ENCODE measurements at regions not wholly inside any gene's neighbourhood (a gene's known extent, or its start where the extent isn't known, plus 50 kb on each side); places are given as distances from the start of the nearest gene placed in this dataset.

GRCh38 chr4:10958226-10958856 lies 273.8 kb upstream of the CLNK start:
- Histone ChIP-seq H3K4me1 (ENCODE audit: control insufficient read depth in 1 of 2, insufficient read depth in 2 of 2, low read length in 2 of 2) (peaks cover 2 to 3% of the 10 kb centered on the region in 2 experiments), H3K27ac (ENCODE audit: low read depth, low read length) (no peak overlapping the region), H2BK5ac (ENCODE audit: low read depth, low read length, poor library complexity) (no peak overlapping the region), H3K14ac (ENCODE audit: low read length) (no peak overlapping the region), H4K91ac (ENCODE audit: low read depth, low read length) (no peak overlapping the region), H2BK120ac (ENCODE audit: insufficient read depth, low read length, poor library complexity) (no peak overlapping the region), H4K8ac (ENCODE audit: low read depth, low read length) (no peak overlapping the region), H3K9ac (ENCODE audit: low read length) (no peak overlapping the region), H3K27me3 (ENCODE audit: insufficient read depth, low read length) (no peaks in the 10 kb centered on the region), H3K4ac (ENCODE audit: low read depth, low read length) (no peak overlapping the region), H3K4me3 (ENCODE audit: low read depth, low read length) (no peak overlapping the region), H3K23ac (ENCODE audit: low read length) (no peak overlapping the region), H3K79me2 (ENCODE audit: control insufficient read depth, insufficient read depth, low read length, poor library complexity) (no peaks in the 10 kb centered on the region), H2AK5ac (ENCODE audit: low read length) (no peak overlapping the region), H3K4me2 (ENCODE audit: low read length) (no peak overlapping the region), H3K79me1 (ENCODE audit: low read length) (no peaks in the 10 kb centered on the region), H4K12ac (ENCODE audit: low read depth, low read length) (no peak overlapping the region), H2BK12ac (ENCODE audit: low read length) (no peak overlapping the region), H3K9me3 (ENCODE audit: insufficient read depth, low read depth, low read length) (no peaks in the 10 kb centered on the region), H3K36me3 (ENCODE audit: control insufficient read depth in 1 of 2, insufficient read depth in 2 of 2, low read length in 2 of 2) (no peaks in the 10 kb centered on the region), H3K18ac (ENCODE audit: low read length) (no peak overlapping the region), H2AFZ (ENCODE audit: insufficient read depth, low read length, poor library complexity) (no peak overlapping the region)
- WGBS (ENCODE audit: extremely low coverage, insufficient coverage, insufficient read length) = no CpG with 5 or more reads among the region's 5 CpGs
- no peak for DNase-seq

- Histone ChIP-seq H2AFZ (ENCODE audit: insufficient read depth, low read length, poor library complexity) (no peak overlapping the region), H4K91ac (ENCODE audit: low read depth, low read length) (no peak overlapping the region), H4K12ac (ENCODE audit: low read depth, low read length) (no peak overlapping the region), H3K14ac (ENCODE audit: low read length) (no peak overlapping the region), H3K4me1 (ENCODE audit: control insufficient read depth in 1 of 2, insufficient read depth in 2 of 2, low read length in 2 of 2) (peaks cover 2 to 3% of the 10 kb centered on the region in 2 experiments), H2BK12ac (ENCODE audit: low read length) (no peak overlapping the region), H3K4me2 (ENCODE audit: low read length) (no peak overlapping the region), H3K4ac (ENCODE audit: low read depth, low read length) (no peak overlapping the region), H3K4me3 (ENCODE audit: low read depth, low read length) (no peak overlapping the region), H3K23ac (ENCODE audit: low read length) (no peak overlapping the region), H2AK5ac (ENCODE audit: low read length) (no peak overlapping the region), H3K79me1 (ENCODE audit: low read length) (no peaks in the 10 kb centered on the region), H3K27ac (ENCODE audit: low read depth, low read length) (no peak overlapping the region), H2BK5ac (ENCODE audit: low read depth, low read length, poor library complexity) (no peak overlapping the region), H4K8ac (ENCODE audit: low read depth, low read length) (no peak overlapping the region), H3K9ac (ENCODE audit: low read length) (no peak overlapping the region), H3K18ac (ENCODE audit: low read length) (no peak overlapping the region), H3K27me3 (ENCODE audit: insufficient read depth, low read length) (no peaks in the 10 kb centered on the region), H3K36me3 (ENCODE audit: control insufficient read depth in 1 of 2, insufficient read depth in 2 of 2, low read length in 2 of 2) (no peaks in the 10 kb centered on the region), H3K79me2 (ENCODE audit: control insufficient read depth, insufficient read depth, low read length, poor library complexity) (no peaks in the 10 kb centered on the region), H3K9me3 (ENCODE audit: insufficient read depth, low read depth, low read length) (peaks cover 2% of the 10 kb centered on the region), H2BK120ac (ENCODE audit: insufficient read depth, low read length, poor library complexity) (no peak overlapping the region)
- WGBS (ENCODE audit: extremely low coverage, insufficient coverage, insufficient read length) = no CpG with 5 or more reads among the region's 2 CpGs
- DNase-seq = peak in 1 of 2 donors; percentile 40
Measured at GRCh38 chr4:10951306-10951705, 266.7 kb upstream of the CLNK start.

- Histone ChIP-seq H3K27ac (ENCODE audit: low read depth, low read length) (no peak overlapping the region), H2AK5ac (ENCODE audit: low read length) (no peak overlapping the region), H3K23ac (ENCODE audit: low read length) (no peak overlapping the region), H3K14ac (ENCODE audit: low read length) (no peak overlapping the region), H3K79me2 (ENCODE audit: control insufficient read depth, insufficient read depth, low read length, poor library complexity) (no peaks in the 10 kb centered on the region), H3K27me3 (ENCODE audit: insufficient read depth, low read length) (no peaks in the 10 kb centered on the region), H3K4me1 (ENCODE audit: control insufficient read depth in 1 of 2, insufficient read depth in 2 of 2, low read length in 2 of 2) (peaks cover 0 to 3% of the 10 kb centered on the region in 2 experiments), H4K91ac (ENCODE audit: low read depth, low read length) (no peak overlapping the region), H2AFZ (ENCODE audit: insufficient read depth, low read length, poor library complexity) (no peak overlapping the region), H3K9me3 (ENCODE audit: insufficient read depth, low read depth, low read length) (peaks cover 2% of the 10 kb centered on the region), H4K12ac (ENCODE audit: low read depth, low read length) (no peak overlapping the region), H3K4me2 (ENCODE audit: low read length) (no peak overlapping the region), H2BK12ac (ENCODE audit: low read length) (no peak overlapping the region), H3K18ac (ENCODE audit: low read length) (no peak overlapping the region), H3K9ac (ENCODE audit: low read length) (no peak overlapping the region), H2BK120ac (ENCODE audit: insufficient read depth, low read length, poor library complexity) (no peak overlapping the region), H3K36me3 (ENCODE audit: control insufficient read depth in 1 of 2, insufficient read depth in 2 of 2, low read length in 2 of 2) (no peaks in the 10 kb centered on the region), H4K8ac (ENCODE audit: low read depth, low read length) (no peak overlapping the region), H3K79me1 (ENCODE audit: low read length) (no peaks in the 10 kb centered on the region), H2BK5ac (ENCODE audit: low read depth, low read length, poor library complexity) (no peak overlapping the region), H3K4me3 (ENCODE audit: low read depth, low read length) (no peak overlapping the region), H3K4ac (ENCODE audit: low read depth, low read length) (no peak overlapping the region)
- DNase-seq = peak; percentile 60 to 87
- no CpG with 5 or more reads among the region's 6 CpGs for WGBS (ENCODE audit: extremely low coverage, insufficient coverage, insufficient read length)
Measured at GRCh38 chr4:10949039-10949733, 264.6 kb upstream of the CLNK start.

GRCh38 chr4:10947898-10948297 lies 263.3 kb upstream of the CLNK start:
- Histone ChIP-seq H3K4me2 (ENCODE audit: low read length) (no peak overlapping the region), H3K4me3 (ENCODE audit: low read depth, low read length) (no peak overlapping the region), H3K27ac (ENCODE audit: low read depth, low read length) (no peak overlapping the region), H3K36me3 (ENCODE audit: control insufficient read depth in 1 of 2, insufficient read depth in 2 of 2, low read length in 2 of 2) (no peaks in the 10 kb centered on the region), H4K91ac (ENCODE audit: low read depth, low read length) (no peak overlapping the region), H3K9ac (ENCODE audit: low read length) (no peak overlapping the region), H3K79me1 (ENCODE audit: low read length) (no peaks in the 10 kb centered on the region), H4K8ac (ENCODE audit: low read depth, low read length) (no peak overlapping the region), H3K4ac (ENCODE audit: low read depth, low read length) (no peak overlapping the region), H2BK120ac (ENCODE audit: insufficient read depth, low read length, poor library complexity) (no peak overlapping the region), H2BK12ac (ENCODE audit: low read length) (no peak overlapping the region), H3K4me1 (ENCODE audit: control insufficient read depth in 1 of 2, insufficient read depth in 2 of 2, low read length in 2 of 2) (no peaks in the 10 kb centered on the region), H3K27me3 (ENCODE audit: insufficient read depth, low read length) (no peaks in the 10 kb centered on the region), H3K79me2 (ENCODE audit: control insufficient read depth, insufficient read depth, low read length, poor library complexity) (no peaks in the 10 kb centered on the region), H3K23ac (ENCODE audit: low read length) (no peak overlapping the region), H4K12ac (ENCODE audit: low read depth, low read length) (no peak overlapping the region), H3K9me3 (ENCODE audit: insufficient read depth, low read depth, low read length) (peaks cover 2% of the 10 kb centered on the region), H2BK5ac (ENCODE audit: low read depth, low read length, poor library complexity) (no peak overlapping the region), H3K18ac (ENCODE audit: low read length) (no peak overlapping the region), H2AFZ (ENCODE audit: insufficient read depth, low read length, poor library complexity) (no peak overlapping the region), H2AK5ac (ENCODE audit: low read length) (no peak overlapping the region), H3K14ac (ENCODE audit: low read length) (no peak overlapping the region)
- DNase-seq = no peak
- no CpG with 5 or more reads among the region's 4 CpGs for WGBS (ENCODE audit: extremely low coverage, insufficient coverage, insufficient read length)
